CD14-positive monocyte (primary cell): ENCODE measurements at regions not wholly inside any gene's neighbourhood (a gene's known extent, or its start where the extent isn't known, plus 50 kb on each side); places are given as distances from the start of the nearest gene placed in this dataset.

Experiments
- DNase-seq, 3 donors: peaks; one replicate each; pipeline ENCODE4 v3.0.0-alpha.2; 2011 to 2022
- H2AFZ ChIP-seq: 2 replicates; pipeline ENCODE4 v1.6.0; 2012; ENCODE audit warnings: mild to moderate bottlenecking, low read depth, low read length, inconsistent platforms; ENCODE audit not compliant: insufficient read depth, poor library complexity, severe bottlenecking
- H3K27ac ChIP-seq, 2 donors: 1 replicate in 1 of 2; 2 replicates in 1 of 2; pipeline ENCODE4 v1.5.1; 2012 to 2013; ENCODE audit warnings: low read length in 2 of 2, control low read depth in 1 of 2, inconsistent platforms in 1 of 2, low read depth in 1 of 2, mild to moderate bottlenecking in 1 of 2
- H3K27me3 ChIP-seq, 2 donors: one replicate each; pipeline versions ENCODE4 v1.6.0 to v1.6.1; 2011 to 2013; ENCODE audit warnings: low read length in 2 of 2; ENCODE audit not compliant: control insufficient read depth in 2 of 2, insufficient read depth in 2 of 2
- H3K36me3 ChIP-seq, 2 donors: replicated peaks in 1 of 2; 1 replicate in 1 of 2; 2 replicates in 1 of 2; pipeline versions ENCODE4 v1.5.1 to v1.6.1; 2012 to 2013; ENCODE audit warnings: low read length in 2 of 2, control low read depth in 1 of 2, inconsistent platforms in 1 of 2, mild to moderate bottlenecking in 1 of 2; ENCODE audit not compliant: insufficient read depth in 2 of 2, control insufficient read depth in 1 of 2
- H3K4me1 ChIP-seq, 2 donors: 1 replicate in 1 of 2; 2 replicates in 1 of 2; pipeline versions ENCODE4 v1.5.1 to v1.6.1; 2012 to 2013; ENCODE audit warnings: low read length in 2 of 2, control low read depth in 1 of 2, inconsistent platforms in 1 of 2, mild to moderate bottlenecking in 1 of 2, moderate library complexity in 1 of 2; ENCODE audit not compliant: insufficient read depth in 2 of 2, control insufficient read depth in 1 of 2
- H3K4me2 ChIP-seq: replicated peaks from 2 replicates; pipeline ENCODE3; 2012; ENCODE audit warnings: low read length, moderate library complexity, mild to moderate bottlenecking; ENCODE audit not compliant: poor library complexity, severe bottlenecking; ENCODE audit errors: extremely low read depth
- H3K4me3 ChIP-seq, 3 experiments: fragments of 200-600 bp in 1 of 3; sonication (generic) in 1 of 3; replicated peaks in 1 of 3; 1 replicate in 2 of 3; 2 replicates in 1 of 3; pipeline ENCODE4 v1.5.1; 2011 to 2013; ENCODE audit warnings: low read length in 3 of 3, mild to moderate bottlenecking in 3 of 3, control low read depth in 2 of 3, low read depth in 2 of 3, inconsistent platforms in 1 of 3, moderate library complexity in 1 of 3
- H3K79me2 ChIP-seq: 2 replicates; pipeline ENCODE4 v1.6.0; 2012; ENCODE audit warnings: mild to moderate bottlenecking, control low read depth, inconsistent platforms, low read length, moderate library complexity; ENCODE audit not compliant: insufficient read depth
- H3K9ac ChIP-seq: 2 replicates; pipeline ENCODE4 v1.6.0; 2017; ENCODE audit warnings: low read length, mild to moderate bottlenecking; ENCODE audit not compliant: insufficient read depth, poor library complexity, severe bottlenecking
- H3K9me3 ChIP-seq, 2 donors: replicated peaks in 1 of 2; 1 replicate in 1 of 2; 2 replicates in 1 of 2; pipeline versions ENCODE4 v1.5.1 to v1.6.1; 2012 to 2013; ENCODE audit warnings: low read length in 2 of 2, control low read depth in 1 of 2; ENCODE audit not compliant: control insufficient read depth in 1 of 2, insufficient read depth in 1 of 2
- H4K20me1 ChIP-seq: 2 replicates; pipeline ENCODE4 v1.6.0; 2012; ENCODE audit warnings: mild to moderate bottlenecking, low read length, control low read depth, moderate library complexity; ENCODE audit not compliant: insufficient read depth
- H3K27ac Mint-ChIP-seq, 7 donors: one replicate each; pipeline ENCODE4 v1.8.0; 2020; ENCODE audit warnings: mild to moderate bottlenecking in 7 of 7, mixed read lengths in 7 of 7, moderate library complexity in 6 of 7, inconsistent platforms in 2 of 7
- H3K27me3 Mint-ChIP-seq, 3 donors: one replicate each; pipeline ENCODE4 v1.8.0; 2021 to 2022; ENCODE audit warnings: low read depth in 3 of 3, mild to moderate bottlenecking in 3 of 3, mixed read lengths in 3 of 3, moderate library complexity in 3 of 3, inconsistent platforms in 1 of 3
- H3K36me3 Mint-ChIP-seq, 2 donors: one replicate each; pipeline ENCODE4 v1.8.0; 2020; ENCODE audit warnings: mixed read lengths in 2 of 2, inconsistent platforms in 1 of 2, mild to moderate bottlenecking in 1 of 2
- H3K4me1 Mint-ChIP-seq: one replicate; pipeline ENCODE4 v1.8.0; 2020; ENCODE audit warnings: mild to moderate bottlenecking, mixed read lengths
- H3K4me3 Mint-ChIP-seq, 2 donors: one replicate each; pipeline ENCODE4 v1.8.0; 2020; ENCODE audit warnings: mild to moderate bottlenecking in 2 of 2, mixed read lengths in 2 of 2, moderate library complexity in 1 of 2
- H3K9me3 Mint-ChIP-seq, 7 donors: one replicate each; pipeline ENCODE4 v1.8.0; 2020 to 2022; ENCODE audit warnings: mixed read lengths in 7 of 7, mild to moderate bottlenecking in 6 of 7, moderate library complexity in 6 of 7, inconsistent platforms in 2 of 7
- WGBS: methylation state at CpG from one replicate; pipeline ENCODE4 v1.1.5; 2013; ENCODE audit warnings: missing lambda C conversion rate; ENCODE audit not compliant: insufficient coverage; 5-methylcytosine and 5-hydroxymethylcytosine counted together
- intact Hi-C, 2 donors: fragments of 100-400 bp; cut with micrococcal nuclease; formaldehyde crosslinking; loops; one replicate each; pipeline versions ENCODE4 v1.15.0 to v1.15.1; 2023
- TF ChIP-seq, protein P1 (sequence below): fragments of 200-600 bp; IDR thresholded peaks from one replicate; pipeline ENCODE4 v1.8.0; 2022; ENCODE audit warnings: antibody characterized with exemption, mild to moderate bottlenecking

DNA sequence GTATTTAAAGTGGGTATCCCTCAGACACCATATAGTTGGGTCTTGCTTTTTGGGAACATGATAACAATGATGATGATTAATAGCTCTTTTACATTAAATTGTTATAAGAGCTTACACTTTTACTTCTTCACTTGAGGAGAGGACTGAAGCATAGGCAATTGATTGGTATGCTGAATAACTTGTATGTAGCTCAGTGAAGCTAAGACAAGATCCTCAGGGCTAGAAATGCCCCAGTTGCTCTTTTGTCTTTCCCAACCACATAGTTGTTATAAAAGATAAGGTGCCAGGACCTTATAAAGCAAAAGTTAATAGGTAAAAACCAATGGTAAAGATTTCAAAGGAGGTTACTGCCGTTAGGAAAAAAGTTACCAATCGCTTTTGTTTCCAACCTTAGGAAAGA, 123.4 kb downstream of the KCNK1 start:
- Mint-ChIP-seq H3K9me3 (peaks cover 0 to 6% (median 3%) of the 10 kb centered on the region in 7 donors), H3K4me1 (no peaks in the 10 kb centered on the region), H3K27me3 (peaks cover 0 to 3% (median 0%) of the 10 kb centered on the region in 3 donors), H3K27ac (no peak overlapping the region), H3K36me3 (no peaks in the 10 kb centered on the region), H3K4me3 (no peak overlapping the region)
- Histone ChIP-seq H3K4me2 (no peak overlapping the region), H3K79me2 (no peaks in the 10 kb centered on the region), H3K4me1 (no peaks in the 10 kb centered on the region), H3K27me3 (no peaks in the 10 kb centered on the region), H3K36me3 (no peaks in the 10 kb centered on the region), H3K9me3 (no peaks in the 10 kb centered on the region), H4K20me1 (no peaks in the 10 kb centered on the region), H2AFZ (no peak overlapping the region), H3K9ac (no peak overlapping the region), H3K4me3 (no peak overlapping the region), H3K27ac (no peak overlapping the region)
- TF ChIP-seq, protein P1, sequence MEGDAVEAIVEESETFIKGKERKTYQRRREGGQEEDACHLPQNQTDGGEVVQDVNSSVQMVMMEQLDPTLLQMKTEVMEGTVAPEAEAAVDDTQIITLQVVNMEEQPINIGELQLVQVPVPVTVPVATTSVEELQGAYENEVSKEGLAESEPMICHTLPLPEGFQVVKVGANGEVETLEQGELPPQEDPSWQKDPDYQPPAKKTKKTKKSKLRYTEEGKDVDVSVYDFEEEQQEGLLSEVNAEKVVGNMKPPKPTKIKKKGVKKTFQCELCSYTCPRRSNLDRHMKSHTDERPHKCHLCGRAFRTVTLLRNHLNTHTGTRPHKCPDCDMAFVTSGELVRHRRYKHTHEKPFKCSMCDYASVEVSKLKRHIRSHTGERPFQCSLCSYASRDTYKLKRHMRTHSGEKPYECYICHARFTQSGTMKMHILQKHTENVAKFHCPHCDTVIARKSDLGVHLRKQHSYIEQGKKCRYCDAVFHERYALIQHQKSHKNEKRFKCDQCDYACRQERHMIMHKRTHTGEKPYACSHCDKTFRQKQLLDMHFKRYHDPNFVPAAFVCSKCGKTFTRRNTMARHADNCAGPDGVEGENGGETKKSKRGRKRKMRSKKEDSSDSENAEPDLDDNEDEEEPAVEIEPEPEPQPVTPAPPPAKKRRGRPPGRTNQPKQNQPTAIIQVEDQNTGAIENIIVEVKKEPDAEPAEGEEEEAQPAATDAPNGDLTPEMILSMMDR = no peak
- 94% methylated on average over 2 of the region's 2 CpGs for WGBS
- intact Hi-C loops = no loop called here
- DNase-seq = no peak

DNA sequence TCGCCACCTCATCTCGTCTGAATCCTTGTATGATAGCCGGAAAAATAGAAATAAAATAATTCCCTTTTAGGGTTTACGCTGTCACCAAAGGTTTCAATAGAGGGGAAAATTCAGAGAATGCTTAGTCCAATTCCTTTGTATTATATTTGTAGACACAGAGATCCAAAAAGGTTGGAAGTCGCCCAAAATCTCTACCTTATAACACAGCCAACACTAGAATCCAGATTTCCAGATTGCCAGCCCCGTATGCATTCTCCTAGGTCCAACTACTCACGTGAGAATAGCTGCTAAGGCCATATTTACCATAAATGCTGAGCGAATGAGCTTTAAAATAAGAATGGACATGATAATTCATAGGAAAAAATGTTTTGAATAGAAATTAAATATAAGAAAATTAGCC, 124.5 kb downstream of the KCNK1 start:
- Mint-ChIP-seq H3K9me3 (peaks cover 0 to 6% (median 3%) of the 10 kb centered on the region in 7 donors), H3K4me1 (no peaks in the 10 kb centered on the region), H3K27ac (no peak overlapping the region), H3K36me3 (no peaks in the 10 kb centered on the region), H3K4me3 (no peak overlapping the region), H3K27me3 (peaks cover 0 to 3% (median 0%) of the 10 kb centered on the region in 3 donors)
- H3K9me3 ChIP-seq = no peaks in the 10 kb centered on the region
- no peak overlapping the region for H2AFZ ChIP-seq
- no peak overlapping the region for H3K4me3 ChIP-seq
- TF ChIP-seq, protein P1 = no peak
- no peaks in the 10 kb centered on the region for H4K20me1 ChIP-seq
- DNase-seq = no peak
- intact Hi-C loops = no loop called here
- H3K27ac ChIP-seq = no peak overlapping the region
- WGBS = 83% methylated on average over 2 of the region's 8 CpGs
- no peaks in the 10 kb centered on the region for H3K79me2 ChIP-seq
- H3K27me3 ChIP-seq = no peaks in the 10 kb centered on the region
- H3K36me3 ChIP-seq = no peaks in the 10 kb centered on the region
- H3K4me1 ChIP-seq = no peaks in the 10 kb centered on the region
- no peak overlapping the region for H3K9ac ChIP-seq
- no peak overlapping the region for H3K4me2 ChIP-seq
